Neural cell (in vitro differentiated cells): ENCODE measurements at regions not wholly inside any gene's neighbourhood (a gene's known extent, or its start where the extent isn't known, plus 50 kb on each side); places are given as distances from the start of the nearest gene placed in this dataset.

Experiments used
- H2AFZ ChIP-seq: fragments of 200-600, 300-800 bp; sonication (generic), shearing (Covaris generic); 2 replicates; pipeline ENCODE4 v1.6.0; 2014; ENCODE audit warnings: low read depth, mild to moderate bottlenecking, antibody characterized with exemption, low read length, moderate library complexity
- H3F3A ChIP-seq: fragments of 200-600 bp; shearing (Covaris generic); 2 replicates; pipeline ENCODE4 v1.6.1; 2016; ENCODE audit warnings: mild to moderate bottlenecking, moderate library complexity, mixed read lengths, antibody characterized with exemption, low read length; ENCODE audit not compliant: insufficient read depth, poor library complexity, severe bottlenecking
- H3K27ac ChIP-seq: fragments of 200-600, 300-800 bp; sonication (generic), shearing (Covaris generic); 2 replicates; pipeline ENCODE4 v1.5.1; 2014; ENCODE audit warnings: mild to moderate bottlenecking, low read length, moderate library complexity
- H3K27me3 ChIP-seq: fragments of 300-800, 200-600 bp; sonication (generic), shearing (Covaris generic); 2 replicates; pipeline ENCODE4 v1.6.0; 2014; ENCODE audit warnings: mild to moderate bottlenecking, low read depth, low read length, moderate library complexity; ENCODE audit not compliant: insufficient read depth
- H3K36me3 ChIP-seq: fragments of 300-800, 200-600 bp; sonication (generic), shearing (Covaris generic); 2 replicates; pipeline ENCODE4 v1.5.1; 2014; ENCODE audit warnings: mild to moderate bottlenecking, antibody characterized with exemption, low read length, moderate library complexity; ENCODE audit not compliant: insufficient read depth
- H3K4me2 ChIP-seq: fragments of 300-800, 200-600 bp; sonication (generic), shearing (Covaris generic); 2 replicates; pipeline ENCODE4 v1.6.0; 2014; ENCODE audit warnings: mild to moderate bottlenecking, low read length
- H3K4me3 ChIP-seq: fragments of 300-800, 200-600 bp; sonication (generic), shearing (Covaris generic); 2 replicates; pipeline ENCODE4 v1.5.1; 2014; ENCODE audit warnings: mild to moderate bottlenecking, low read length, moderate library complexity
- H3K79me2 ChIP-seq: fragments of 200-600 bp; shearing (Covaris generic); replicated peaks from 2 replicates; pipeline ENCODE4 v1.6.0; 2014; ENCODE audit warnings: mild to moderate bottlenecking, low read length, moderate library complexity; ENCODE audit not compliant: insufficient read depth
- H3K9ac ChIP-seq: fragments of 300-800, 200-600 bp; sonication (generic), shearing (Covaris generic); 2 replicates; pipeline ENCODE4 v1.6.1; 2016; ENCODE audit warnings: mild to moderate bottlenecking, low read length, mixed read lengths
- H3K9me2 ChIP-seq: fragments of 200-600 bp; shearing (Covaris generic); 2 replicates; pipeline ENCODE4 v1.6.1; 2016; ENCODE audit warnings: mild to moderate bottlenecking, low read length, mixed read lengths; ENCODE audit not compliant: insufficient read depth
- H3K9me3 ChIP-seq: fragments of 200-600, 300-800 bp; sonication (generic), shearing (Covaris generic); 2 replicates; pipeline ENCODE4 v1.6.1; 2016; ENCODE audit warnings: mild to moderate bottlenecking, mixed run types, low read length, moderate library complexity, mixed read lengths
- H4K20me1 ChIP-seq: fragments of 200-600 bp; shearing (Covaris generic); 2 replicates; pipeline ENCODE4 v1.6.1; 2016; ENCODE audit warnings: mild to moderate bottlenecking, mixed run types; ENCODE audit not compliant: insufficient read depth
- CTCF ChIP-seq: fragments of 450-650 bp; IDR thresholded peaks from 2 replicates; pipeline ENCODE4 v1.5.1; 2014; ENCODE audit warnings: antibody characterized with exemption, mild to moderate bottlenecking, moderate library complexity; ENCODE audit not compliant: poor library complexity, severe bottlenecking
- EP300 ChIP-seq: fragments of 450-650 bp; conservative IDR thresholded peaks from 2 replicates; pipeline ENCODE4 v1.6.1; 2014; ENCODE audit warnings: antibody characterized with exemption, mild to moderate bottlenecking, moderate library complexity; ENCODE audit not compliant: poor library complexity, severe bottlenecking
- EZH2 ChIP-seq: fragments of 200-600, 300-800 bp; shearing (Covaris generic), sonication (generic); IDR thresholded peaks from 2 replicates; pipeline ENCODE4 v1.6.1; 2014; ENCODE audit warnings: antibody characterized with exemption, low read length, borderline replicate concordance, mild to moderate bottlenecking; ENCODE audit not compliant: insufficient read depth, poor library complexity, severe bottlenecking
- MXI1 ChIP-seq: fragments of 450-650 bp; conservative IDR thresholded peaks from 2 replicates; pipeline ENCODE4 v1.6.1; 2014; ENCODE audit warnings: antibody characterized with exemption, mild to moderate bottlenecking; ENCODE audit not compliant: poor library complexity, severe bottlenecking
- POLR2AphosphoS5 ChIP-seq: IDR thresholded peaks from 2 replicates; pipeline ENCODE4 v1.6.1; 2012
- RAD21 ChIP-seq: fragments of 450-650 bp; conservative IDR thresholded peaks from 2 replicates; pipeline ENCODE4 v1.6.1; 2014; ENCODE audit warnings: antibody characterized with exemption, mild to moderate bottlenecking, moderate library complexity
- REST ChIP-seq: IDR thresholded peaks from 2 replicates; pipeline ENCODE4 v1.6.1; 2012; ENCODE audit warnings: borderline replicate concordance
- SMC3 ChIP-seq: fragments of 450-650 bp; conservative IDR thresholded peaks from 2 replicates; pipeline ENCODE4 v1.6.1; 2014; ENCODE audit warnings: antibody characterized with exemption, mild to moderate bottlenecking, moderate library complexity; ENCODE audit not compliant: poor library complexity
- TAF1 ChIP-seq: IDR thresholded peaks from 2 replicates; pipeline ENCODE4 v1.6.1; 2012; ENCODE audit warnings: low read depth

GRCh38 chr2:181805228-181806038 is 86.1 kb upstream of the ITPRID2 start:
- TF ChIP-seq SMC3 (no peak), RAD21 (no peak), EP300 (no peak), POLR2AphosphoS5 (no peak)
- Histone ChIP-seq H3K9me3 (no peaks in the 10 kb centered on the region), H3K79me2 (no peaks in the 10 kb centered on the region), H3K27ac (no peak overlapping the region), H3K27me3 (no peaks in the 10 kb centered on the region), H3K9me2 (no peaks in the 10 kb centered on the region), H3K36me3 (no peaks in the 10 kb centered on the region), H3F3A (no peaks in the 10 kb centered on the region), H4K20me1 (no peaks in the 10 kb centered on the region), H2AFZ (no peak overlapping the region), H3K4me2 (no peak overlapping the region), H3K4me3 (no peak overlapping the region), H3K9ac (no peak overlapping the region)

- H3K27ac ChIP-seq = no peak overlapping the region
- no peak overlapping the region for H3K4me3 ChIP-seq
- no peaks in the 10 kb centered on the region for H3F3A ChIP-seq
- no peak overlapping the region for H2AFZ ChIP-seq
- TF ChIP-seq REST (no peak), SMC3 (no peak), POLR2AphosphoS5 (no peak), RAD21 (no peak), CTCF (no peak), EP300 (no peak), TAF1 (no peak), MXI1 (no peak), EZH2 (no peak)
- no peaks in the 10 kb centered on the region for H3K36me3 ChIP-seq
- no peak overlapping the region for H3K9ac ChIP-seq
- no peaks in the 10 kb centered on the region for H3K9me3 ChIP-seq
- no peaks in the 10 kb centered on the region for H4K20me1 ChIP-seq
- H3K9me2 ChIP-seq = no peaks in the 10 kb centered on the region
- no peak overlapping the region for H3K4me2 ChIP-seq
- H3K79me2 ChIP-seq = no peaks in the 10 kb centered on the region
- H3K27me3 ChIP-seq = no peaks in the 10 kb centered on the region
Observed at GRCh38 chr2:181806039-181806392, 85.5 kb upstream of the ITPRID2 start.
